HUES48 (cell line): ENCODE measurements at regions not wholly inside any gene's neighbourhood (a gene's known extent, or its start where the extent isn't known, plus 50 kb on each side); places are given as distances from the start of the nearest gene placed in this dataset.
A peak's percentile ranks its signal among the peaks of the same experiment; 100 is the strongest.

Source experiments
- H3K27ac ChIP-seq: one replicate; pipeline ENCODE4 v1.7.0; 2013; ENCODE audit warnings: low read depth, low read length, inconsistent platforms
- H3K27me3 ChIP-seq: 2 replicates; pipeline ENCODE4 v1.6.1; 2013; ENCODE audit warnings: mild to moderate bottlenecking, low read length; ENCODE audit not compliant: control insufficient read depth, insufficient read depth
- H3K36me3 ChIP-seq: 2 replicates; pipeline ENCODE4 v1.6.1; 2013; ENCODE audit warnings: low read length; ENCODE audit not compliant: control insufficient read depth, insufficient read depth
- H3K4me1 ChIP-seq: 2 replicates; pipeline ENCODE4 v1.6.1; 2013; ENCODE audit warnings: mild to moderate bottlenecking, low read length; ENCODE audit not compliant: control insufficient read depth, insufficient read depth
- H3K4me3 ChIP-seq: 2 replicates; pipeline ENCODE4 v1.5.1; 2013; ENCODE audit warnings: mild to moderate bottlenecking, low read depth, low read length
- H3K9ac ChIP-seq: 2 replicates; pipeline ENCODE4 v1.6.1; 2013; ENCODE audit warnings: mild to moderate bottlenecking, low read depth, low read length, moderate library complexity
- H3K9me3 ChIP-seq: 2 replicates; pipeline ENCODE4 v1.6.1; 2013; ENCODE audit warnings: low read length; ENCODE audit not compliant: control insufficient read depth, insufficient read depth

DNA sequence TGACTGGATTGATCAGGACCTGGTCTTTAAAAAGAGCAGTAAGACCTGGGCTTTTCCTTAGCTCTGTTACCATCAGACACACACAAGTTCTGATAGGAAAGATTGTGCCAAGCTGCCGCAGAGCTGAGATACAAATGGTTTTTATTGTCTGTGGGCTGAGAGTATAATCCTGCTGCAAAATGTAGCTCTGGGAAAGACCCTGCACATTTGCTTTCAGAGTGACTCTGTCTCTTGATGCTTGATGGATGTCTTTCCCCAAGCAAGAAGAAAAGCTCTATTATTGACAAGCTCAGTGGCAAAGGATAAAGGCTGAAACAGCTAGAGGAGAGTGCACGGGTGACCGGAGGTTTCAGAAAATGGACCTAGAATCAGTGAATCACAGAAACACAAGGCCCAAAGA, 95.3 kb upstream of the PARD3B start:
- H3K36me3 ChIP-seq, result no peaks in the 10 kb centered on the region
- no peak overlapping the region for H3K9ac ChIP-seq

DNA sequence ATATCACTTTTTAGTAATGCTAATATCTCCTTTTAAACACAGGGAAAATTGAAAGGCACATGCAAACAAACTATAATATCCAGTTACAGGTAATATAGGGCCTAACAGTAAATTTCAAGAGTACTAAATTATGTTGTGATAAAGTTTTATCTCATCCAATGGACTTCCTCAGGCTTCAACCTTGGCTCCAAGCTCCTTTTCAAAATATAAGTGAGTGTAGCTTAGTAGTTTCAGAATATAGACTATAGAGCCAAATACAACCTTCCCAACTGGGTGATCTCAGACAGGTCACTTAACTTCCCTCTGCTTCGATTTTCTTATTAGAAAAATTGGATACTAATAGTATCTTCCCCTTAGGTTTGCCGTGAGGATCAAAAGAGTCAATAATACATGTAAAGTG, 93.5 kb upstream of the PARD3B start:
- H3K4me3 ChIP-seq, result no peak overlapping the region
- peak overlapping the region; percentile 17 for H3K27ac ChIP-seq
- H3K9ac ChIP-seq, result no peak overlapping the region
- no peaks in the 10 kb centered on the region for H3K9me3 ChIP-seq
- H3K36me3 ChIP-seq, result no peaks in the 10 kb centered on the region
- H3K27me3 ChIP-seq, result no peaks in the 10 kb centered on the region
- 0 out of 2 replicates have a peak, but pooled peaks cover 4% of the 10 kb centered on the region for H3K4me1 ChIP-seq

More for the DNA sequence above, 95.3 kb upstream of the PARD3B start:
- Histone ChIP-seq H3K4me3 (no peak overlapping the region), H3K27ac (no peak overlapping the region), H3K27me3 (no peaks in the 10 kb centered on the region), H3K9me3 (no peaks in the 10 kb centered on the region), H3K4me1 (0 out of 2 replicates have a peak, but pooled peaks cover 4% of the 10 kb centered on the region)

- Histone ChIP-seq H3K4me3 (no peak overlapping the region), H3K9me3 (no peaks in the 10 kb centered on the region), H3K36me3 (no peaks in the 10 kb centered on the region), H3K27ac (peak overlapping the region; percentile 58), H3K4me1 (0 out of 2 replicates have a peak, but pooled peaks cover 4% of the 10 kb centered on the region), H3K27me3 (no peaks in the 10 kb centered on the region), H3K9ac (no peak overlapping the region)
These were observed 92.7 kb upstream of the PARD3B start for GRCh38 chr2:204452464-204453023.

DNA sequence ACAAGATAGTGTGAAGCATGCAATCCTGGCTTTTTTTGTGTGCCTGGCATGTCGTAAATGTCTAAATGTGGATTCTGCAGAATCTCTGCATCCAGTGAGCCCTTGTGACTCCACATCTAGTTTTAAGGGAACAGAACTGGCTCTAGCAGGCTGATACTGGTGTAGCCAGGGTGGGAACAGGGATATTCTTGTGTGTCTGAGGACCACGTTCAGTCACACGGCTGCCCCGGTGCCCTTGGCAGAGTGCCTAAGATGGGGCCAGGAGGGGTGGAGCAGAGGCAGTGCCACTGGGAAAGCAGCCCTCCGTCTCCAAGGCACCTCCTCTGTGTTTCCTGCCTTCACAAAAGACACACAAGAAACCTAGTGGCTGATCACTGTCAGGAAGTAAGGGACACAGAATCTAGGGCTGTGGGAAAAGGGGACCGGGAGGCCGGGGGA, 91.5 kb upstream of the PARD3B start:
- Histone ChIP-seq H3K4me3 (no peak overlapping the region), H3K27ac (no peak overlapping the region), H3K36me3 (no peaks in the 10 kb centered on the region), H3K9ac (no peak overlapping the region), H3K4me1 (0 out of 2 replicates have a peak, but pooled peaks cover 4% of the 10 kb centered on the region), H3K27me3 (no peaks in the 10 kb centered on the region), H3K9me3 (no peaks in the 10 kb centered on the region)

- 0 out of 2 replicates have a peak, but pooled peaks cover 4% of the 10 kb centered on the region for H3K4me1 ChIP-seq
These were observed 90.4 kb upstream of the PARD3B start for GRCh38 chr2:204454672-204455380.

DNA sequence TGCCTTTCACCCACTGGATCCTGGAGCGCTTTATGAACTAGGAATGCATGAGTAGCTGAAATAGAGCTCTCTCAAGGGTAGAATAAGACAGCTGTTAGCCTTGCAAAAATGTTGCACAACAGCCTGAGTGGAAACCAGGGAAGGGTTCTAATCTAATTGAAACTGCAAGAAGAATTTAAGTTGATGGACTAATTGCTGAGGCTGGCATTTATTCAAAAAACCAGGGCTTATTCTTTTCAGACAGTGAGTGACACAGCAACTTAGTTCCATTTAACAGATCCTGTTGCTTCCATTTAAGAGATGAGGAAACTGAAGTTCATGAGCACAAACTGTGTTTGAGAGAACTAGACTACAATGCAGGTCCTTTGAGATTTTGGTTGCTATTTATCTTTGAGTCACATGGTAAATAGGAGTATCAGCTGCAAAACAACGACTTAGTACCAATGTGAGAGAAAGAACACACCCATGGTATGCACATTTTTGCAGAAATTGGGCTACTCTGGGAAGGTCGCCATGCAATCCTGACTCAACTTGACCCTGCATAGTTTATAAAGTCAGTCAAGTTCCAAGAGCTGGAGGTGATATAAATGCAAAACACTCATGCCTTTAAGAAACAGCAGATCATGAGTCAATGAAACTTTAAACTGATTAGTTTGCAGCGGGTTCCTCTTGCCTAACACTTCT, 76.4 kb upstream of the PARD3B start:
- H3K27me3 ChIP-seq, result no peaks in the 10 kb centered on the region
- H3K27ac ChIP-seq, result no peak overlapping the region
- no peaks in the 10 kb centered on the region for H3K36me3 ChIP-seq
- H3K9me3 ChIP-seq, result no peaks in the 10 kb centered on the region
- no peaks in the 10 kb centered on the region for H3K4me1 ChIP-seq
- H3K4me3 ChIP-seq, result no peak overlapping the region
- no peak overlapping the region for H3K9ac ChIP-seq

More at GRCh38 chr2:204454672-204455380, 90.4 kb upstream of the PARD3B start:
- Histone ChIP-seq H3K9me3 (no peaks in the 10 kb centered on the region), H3K36me3 (no peaks in the 10 kb centered on the region), H3K9ac (no peak overlapping the region), H3K4me3 (no peak overlapping the region), H3K27me3 (no peaks in the 10 kb centered on the region), H3K27ac (no peak overlapping the region)

DNA sequence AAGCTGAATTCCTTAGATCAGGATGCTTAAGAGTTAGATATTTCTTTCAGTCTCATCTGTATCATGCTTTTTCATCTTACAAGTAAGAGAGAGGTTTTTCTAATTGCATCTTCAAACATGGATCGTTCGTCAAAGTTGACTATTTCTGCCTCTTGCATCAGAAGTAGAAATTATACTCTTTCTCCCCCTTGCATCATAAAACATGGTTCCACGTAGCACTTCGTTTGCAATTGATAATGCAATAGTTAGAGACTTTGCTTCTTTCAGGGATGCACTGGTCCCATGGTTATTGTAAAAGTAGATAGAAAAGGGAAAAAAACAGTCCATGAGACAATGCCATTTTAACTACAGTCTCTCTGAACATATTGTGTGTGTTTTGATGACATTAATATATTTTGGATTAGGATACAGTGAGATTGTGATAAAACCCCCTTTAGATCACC, 75.1 kb upstream of the PARD3B start:
- Histone ChIP-seq H3K27ac (no peak overlapping the region), H3K4me3 (no peak overlapping the region), H3K27me3 (no peaks in the 10 kb centered on the region), H3K4me1 (no peaks in the 10 kb centered on the region), H3K36me3 (no peaks in the 10 kb centered on the region), H3K9me3 (no peaks in the 10 kb centered on the region), H3K9ac (no peak overlapping the region)

GRCh38 chr2:204470621-204471196, 74.6 kb upstream of the PARD3B start:
- H3K36me3 ChIP-seq, result no peaks in the 10 kb centered on the region
- H3K4me3 ChIP-seq, result no peak overlapping the region
- H3K4me1 ChIP-seq, result no peaks in the 10 kb centered on the region
- H3K9ac ChIP-seq, result no peak overlapping the region
- no peaks in the 10 kb centered on the region for H3K9me3 ChIP-seq
- H3K27ac ChIP-seq, result no peak overlapping the region
- H3K27me3 ChIP-seq, result no peaks in the 10 kb centered on the region

GRCh38 chr2:204472375-204472774, 72.9 kb upstream of the PARD3B start:
- H3K9ac ChIP-seq, result no peak overlapping the region
- H3K27me3 ChIP-seq, result no peaks in the 10 kb centered on the region
- H3K36me3 ChIP-seq, result no peaks in the 10 kb centered on the region
- no peak overlapping the region for H3K4me3 ChIP-seq
- H3K4me1 ChIP-seq, result no peaks in the 10 kb centered on the region
- no peak overlapping the region for H3K27ac ChIP-seq
- H3K9me3 ChIP-seq, result no peaks in the 10 kb centered on the region

DNA sequence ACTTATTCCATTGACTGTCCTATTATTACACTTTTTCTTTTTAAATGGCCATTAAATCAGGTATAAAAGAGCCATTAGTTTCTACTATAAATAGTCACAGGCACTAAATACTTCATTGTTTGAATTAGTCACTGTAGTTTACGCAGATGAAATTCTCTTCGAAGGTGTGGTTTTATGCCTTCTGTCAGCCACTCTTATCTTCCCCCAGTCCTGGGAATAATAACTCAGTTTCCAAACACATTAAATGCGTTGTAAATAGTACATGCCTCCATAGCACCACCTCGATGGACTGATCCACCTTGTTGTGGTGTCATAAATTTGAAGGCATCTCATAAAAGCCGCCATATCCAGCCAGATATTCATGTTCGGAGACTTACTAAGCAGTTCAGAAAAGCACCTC, 72.1 kb upstream of the PARD3B start:
- H3K27ac ChIP-seq, result no peak overlapping the region
- no peak overlapping the region for H3K4me3 ChIP-seq
- H3K4me1 ChIP-seq, result no peaks in the 10 kb centered on the region
- H3K36me3 ChIP-seq, result no peaks in the 10 kb centered on the region
- H3K9me3 ChIP-seq, result no peaks in the 10 kb centered on the region
- no peak overlapping the region for H3K9ac ChIP-seq
- H3K27me3 ChIP-seq, result no peaks in the 10 kb centered on the region

- no peak overlapping the region for H3K27ac ChIP-seq
- no peaks in the 10 kb centered on the region for H3K36me3 ChIP-seq
- H3K9ac ChIP-seq, result no peak overlapping the region
- H3K4me3 ChIP-seq, result no peak overlapping the region
- H3K27me3 ChIP-seq, result no peaks in the 10 kb centered on the region
- H3K4me1 ChIP-seq, result no peaks in the 10 kb centered on the region
- no peaks in the 10 kb centered on the region for H3K9me3 ChIP-seq
These were observed 69.9 kb upstream of the PARD3B start for GRCh38 chr2:204475399-204475798.
